HL-60 (cell line): ENCODE measurements at regions not wholly inside any gene's neighbourhood (a gene's known extent, or its start where the extent isn't known, plus 50 kb on each side); places are given as distances from the start of the nearest gene placed in this dataset.

Experiments used
- CTCF ChIP-seq: IDR thresholded peaks from one replicate; pipeline ENCODE4 v1.5.1; 2011; ENCODE audit warnings: low read length, control low read depth, inconsistent platforms; ENCODE audit not compliant: insufficient read depth
- GABPA ChIP-seq: IDR thresholded peaks from 2 replicates; pipeline ENCODE4 v1.6.1; 2012; ENCODE audit warnings: low read depth
- POLR2AphosphoS5 ChIP-seq: IDR thresholded peaks from 2 replicates; pipeline ENCODE4 v1.6.1; 2012; ENCODE audit warnings: low read depth
- REST ChIP-seq: IDR thresholded peaks from 2 replicates; pipeline ENCODE4 v1.6.1; 2012; ENCODE audit warnings: low read depth; ENCODE audit not compliant: insufficient replicate concordance
- SPI1 ChIP-seq: IDR thresholded peaks from 2 replicates; pipeline ENCODE4 v1.6.1; 2012; ENCODE audit warnings: low read depth, mild to moderate bottlenecking, borderline replicate concordance

- TF ChIP-seq CTCF (no peak), GABPA (no peak), POLR2AphosphoS5 (no peak), REST (no peak), SPI1 (no peak)
Measured at GRCh38 chr6:16965689-16966088, 136.2 kb upstream of the STMND1 start.
